ENCODE measurements at regions not wholly inside any gene's neighbourhood (a gene's known extent, or its start where the extent isn't known, plus 50 kb on each side); places are given as distances from the start of the nearest gene placed in this dataset.

DNA sequence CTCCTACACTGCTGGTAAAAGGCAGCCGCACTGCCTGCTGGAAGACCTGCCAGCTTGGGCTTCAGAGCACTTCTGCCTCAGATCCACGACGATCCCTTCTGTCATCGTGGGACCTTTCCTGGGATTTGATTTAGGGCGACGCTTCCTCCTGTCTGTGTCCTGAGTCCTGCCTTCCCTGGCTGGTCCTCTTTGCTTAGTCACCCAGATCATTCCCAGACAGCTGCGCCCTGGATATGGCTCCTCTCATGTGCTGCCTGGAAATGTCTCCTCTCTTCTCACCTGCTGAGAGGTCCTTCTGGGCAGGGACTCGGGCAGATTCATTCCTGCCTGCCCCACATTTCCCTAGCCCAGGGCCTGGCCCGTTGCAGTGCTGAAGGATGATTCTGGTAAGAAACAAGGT, 72.4 kb upstream of the POU3F1 start:
- Histone ChIP-seq H3K27me3 (replicated peaks; ENCODE audit: control insufficient read depth, insufficient read depth, low read length) (no peaks in the 10 kb centered on the region), H3K36me3 (ENCODE audit: control insufficient read depth, insufficient read depth, low read length) (no peaks in the 10 kb centered on the region), H3K4me3 (replicated peaks; ENCODE audit: low read depth, low read length) (no peak overlapping the region)
- DNase-seq (ENCODE audit: extremely low read depth, insufficient read length) = no peak
- TF ChIP-seq, protein P1, sequence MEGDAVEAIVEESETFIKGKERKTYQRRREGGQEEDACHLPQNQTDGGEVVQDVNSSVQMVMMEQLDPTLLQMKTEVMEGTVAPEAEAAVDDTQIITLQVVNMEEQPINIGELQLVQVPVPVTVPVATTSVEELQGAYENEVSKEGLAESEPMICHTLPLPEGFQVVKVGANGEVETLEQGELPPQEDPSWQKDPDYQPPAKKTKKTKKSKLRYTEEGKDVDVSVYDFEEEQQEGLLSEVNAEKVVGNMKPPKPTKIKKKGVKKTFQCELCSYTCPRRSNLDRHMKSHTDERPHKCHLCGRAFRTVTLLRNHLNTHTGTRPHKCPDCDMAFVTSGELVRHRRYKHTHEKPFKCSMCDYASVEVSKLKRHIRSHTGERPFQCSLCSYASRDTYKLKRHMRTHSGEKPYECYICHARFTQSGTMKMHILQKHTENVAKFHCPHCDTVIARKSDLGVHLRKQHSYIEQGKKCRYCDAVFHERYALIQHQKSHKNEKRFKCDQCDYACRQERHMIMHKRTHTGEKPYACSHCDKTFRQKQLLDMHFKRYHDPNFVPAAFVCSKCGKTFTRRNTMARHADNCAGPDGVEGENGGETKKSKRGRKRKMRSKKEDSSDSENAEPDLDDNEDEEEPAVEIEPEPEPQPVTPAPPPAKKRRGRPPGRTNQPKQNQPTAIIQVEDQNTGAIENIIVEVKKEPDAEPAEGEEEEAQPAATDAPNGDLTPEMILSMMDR (IDR thresholded peaks at IDR 0.05; ENCODE audit: insufficient read depth, low read length, poor library complexity, severe bottlenecking) = no peak

DNA sequence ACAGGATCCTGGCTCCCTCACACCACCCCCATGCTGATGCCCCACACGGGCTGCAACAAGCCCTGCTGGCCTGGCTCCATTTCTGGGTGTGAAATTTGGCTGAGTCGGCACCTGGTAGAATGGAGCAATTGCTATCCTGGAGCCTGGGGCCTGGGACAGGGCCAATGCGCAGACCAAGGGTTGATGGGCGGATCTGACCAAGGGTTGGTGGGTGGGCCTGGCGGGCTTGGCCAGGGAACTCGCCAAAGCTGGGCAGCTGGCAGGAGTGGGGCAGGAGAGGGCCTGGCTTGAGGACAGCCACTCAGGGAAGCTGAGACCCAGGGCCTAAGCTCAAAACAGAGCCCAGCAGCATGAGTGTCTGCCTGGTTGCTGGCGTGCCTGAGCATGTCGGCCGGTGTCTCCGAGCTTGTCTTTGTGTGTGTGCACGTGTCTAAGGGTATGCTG, 70.9 kb upstream of the POU3F1 start:
- Histone ChIP-seq H3K36me3 (ENCODE audit: control insufficient read depth, insufficient read depth, low read length) (no peaks in the 10 kb centered on the region), H3K4me3 (replicated peaks; ENCODE audit: low read depth, low read length) (no peak overlapping the region), H3K27me3 (replicated peaks; ENCODE audit: control insufficient read depth, insufficient read depth, low read length) (no peaks in the 10 kb centered on the region)
- TF ChIP-seq, protein P1 (IDR thresholded peaks at IDR 0.05; ENCODE audit: insufficient read depth, low read length, poor library complexity, severe bottlenecking) = no peak
- no peak for DNase-seq (ENCODE audit: extremely low read depth, insufficient read length)

DNA sequence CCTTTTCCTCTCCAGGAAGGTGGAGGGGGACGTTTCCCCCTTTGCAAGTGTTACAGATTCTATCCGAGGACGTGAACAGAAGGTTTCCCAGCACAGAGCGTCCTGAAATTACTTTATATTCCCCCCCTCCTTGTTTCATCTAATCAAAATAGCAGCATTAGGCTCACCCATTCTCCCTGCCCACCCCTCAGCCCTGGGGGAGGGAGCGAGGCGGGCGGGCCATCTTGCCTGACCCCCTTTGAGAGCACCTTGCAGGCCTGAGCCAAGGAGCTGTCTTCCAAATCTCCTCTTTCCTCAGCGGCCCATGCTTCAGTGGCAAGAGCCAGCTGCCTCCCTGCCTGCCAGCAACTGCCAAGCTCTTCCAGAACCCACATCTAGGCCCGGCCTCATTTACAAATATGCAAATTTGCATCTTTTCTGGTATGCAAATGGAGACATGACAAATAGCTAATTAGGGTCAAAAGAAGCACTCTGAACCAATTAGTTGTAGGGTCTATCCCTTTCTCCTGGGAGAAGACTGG, 69.1 kb upstream of the POU3F1 start:
- DNase-seq (ENCODE audit: extremely low read depth, insufficient read length) = no peak
- no peaks in the 10 kb centered on the region for H3K27me3 ChIP-seq (replicated peaks; ENCODE audit: control insufficient read depth, insufficient read depth, low read length)
- no peaks in the 10 kb centered on the region for H3K36me3 ChIP-seq (ENCODE audit: control insufficient read depth, insufficient read depth, low read length)
- H3K4me3 ChIP-seq (replicated peaks; ENCODE audit: low read depth, low read length) = no peak overlapping the region
- TF ChIP-seq, protein P1 (IDR thresholded peaks at IDR 0.05; ENCODE audit: insufficient read depth, low read length, poor library complexity, severe bottlenecking) = no peak

DNA sequence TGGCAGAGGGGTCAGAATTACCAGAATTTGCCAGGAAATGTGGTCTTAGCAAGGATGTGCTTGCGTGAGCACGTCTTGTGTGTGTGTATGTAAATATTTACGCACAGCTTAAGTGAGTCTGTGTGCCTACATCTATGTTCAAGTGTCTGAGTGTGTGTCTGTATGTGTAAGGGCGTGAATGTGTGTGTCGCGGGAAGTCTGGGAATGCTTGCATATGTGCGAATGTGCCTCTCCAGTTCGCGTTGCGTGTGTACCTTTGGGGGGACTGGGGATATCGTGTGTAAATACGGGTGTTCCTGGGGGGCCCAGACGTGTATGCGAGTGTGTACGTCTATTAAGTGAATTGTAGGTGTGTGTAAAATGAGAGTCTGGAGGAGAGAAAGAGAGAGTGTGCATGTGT, 68.6 kb upstream of the POU3F1 start:
- Histone ChIP-seq H3K4me3 (replicated peaks; ENCODE audit: low read depth, low read length) (no peak overlapping the region), H3K27me3 (replicated peaks; ENCODE audit: control insufficient read depth, insufficient read depth, low read length) (no peaks in the 10 kb centered on the region), H3K36me3 (ENCODE audit: control insufficient read depth, insufficient read depth, low read length) (no peaks in the 10 kb centered on the region)
- no peak for DNase-seq (ENCODE audit: extremely low read depth, insufficient read length)
- TF ChIP-seq, protein P1 (IDR thresholded peaks at IDR 0.05; ENCODE audit: insufficient read depth, low read length, poor library complexity, severe bottlenecking) = no peak

DNA sequence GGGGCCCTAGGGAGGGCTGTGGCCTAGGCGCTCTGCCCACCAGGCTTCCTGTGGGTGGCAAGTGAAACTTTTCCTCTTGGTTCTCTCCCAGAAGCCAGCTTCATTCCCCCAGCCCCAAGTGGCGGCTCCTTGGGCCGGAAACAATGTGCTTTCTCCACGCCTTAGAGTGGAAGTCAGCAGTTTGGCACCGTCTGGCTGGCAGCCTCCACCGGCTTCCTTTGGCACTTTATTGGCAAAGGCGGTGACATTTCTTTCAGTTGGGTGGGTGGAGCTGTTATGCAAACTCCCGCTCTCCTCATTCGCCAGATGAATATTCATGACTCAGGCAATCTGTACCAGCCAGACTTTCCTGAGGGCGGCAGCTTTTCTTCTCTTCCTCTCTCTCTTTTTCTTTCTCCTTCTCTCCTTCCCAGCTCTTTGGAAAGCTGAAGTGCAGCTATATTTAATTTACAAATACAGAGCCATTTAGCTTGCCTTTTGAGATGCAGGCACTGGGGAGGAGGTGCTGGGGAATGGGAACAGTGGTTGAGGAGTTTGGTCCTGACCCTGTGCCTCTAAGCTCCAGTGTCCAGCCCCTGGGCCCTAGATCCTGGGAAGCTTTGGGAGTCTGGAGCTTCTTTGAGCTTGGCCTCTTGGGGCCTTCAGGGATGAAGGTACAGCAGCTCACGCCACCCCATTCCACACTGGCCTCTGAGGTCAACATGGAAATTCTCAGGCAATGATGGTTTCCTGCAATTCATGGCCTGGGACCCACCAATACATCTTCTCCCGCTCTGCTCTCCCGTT, 67.8 kb upstream of the POU3F1 start:
- Histone ChIP-seq H3K4me3 (replicated peaks; ENCODE audit: low read depth, low read length) (no peak overlapping the region), H3K36me3 (ENCODE audit: control insufficient read depth, insufficient read depth, low read length) (no peaks in the 10 kb centered on the region), H3K27me3 (replicated peaks; ENCODE audit: control insufficient read depth, insufficient read depth, low read length) (no peaks in the 10 kb centered on the region)
- TF ChIP-seq, protein P1 (IDR thresholded peaks at IDR 0.05; ENCODE audit: insufficient read depth, low read length, poor library complexity, severe bottlenecking) = no peak
- no peak for DNase-seq (ENCODE audit: extremely low read depth, insufficient read length)

All from GM06990 (cell line).